GM12875 (cell line): ENCODE measurements at regions not wholly inside any gene's neighbourhood (a gene's known extent, or its start where the extent isn't known, plus 50 kb on each side); places are given as distances from the start of the nearest gene placed in this dataset.

ENCODE experiments used
- H3K4me3 ChIP-seq: one replicate; pipeline ENCODE4 v1.5.1; 2011; ENCODE audit warnings: low read depth, low read length, control low read depth
- TF ChIP-seq, protein P1 (sequence below): IDR thresholded peaks from 2 replicates; pipeline ENCODE4 v1.5.1; 2011; ENCODE audit warnings: low read depth, mild to moderate bottlenecking, control low read depth, inconsistent platforms, low read length, moderate library complexity, borderline replicate concordance; ENCODE audit not compliant: insufficient read depth

DNA sequence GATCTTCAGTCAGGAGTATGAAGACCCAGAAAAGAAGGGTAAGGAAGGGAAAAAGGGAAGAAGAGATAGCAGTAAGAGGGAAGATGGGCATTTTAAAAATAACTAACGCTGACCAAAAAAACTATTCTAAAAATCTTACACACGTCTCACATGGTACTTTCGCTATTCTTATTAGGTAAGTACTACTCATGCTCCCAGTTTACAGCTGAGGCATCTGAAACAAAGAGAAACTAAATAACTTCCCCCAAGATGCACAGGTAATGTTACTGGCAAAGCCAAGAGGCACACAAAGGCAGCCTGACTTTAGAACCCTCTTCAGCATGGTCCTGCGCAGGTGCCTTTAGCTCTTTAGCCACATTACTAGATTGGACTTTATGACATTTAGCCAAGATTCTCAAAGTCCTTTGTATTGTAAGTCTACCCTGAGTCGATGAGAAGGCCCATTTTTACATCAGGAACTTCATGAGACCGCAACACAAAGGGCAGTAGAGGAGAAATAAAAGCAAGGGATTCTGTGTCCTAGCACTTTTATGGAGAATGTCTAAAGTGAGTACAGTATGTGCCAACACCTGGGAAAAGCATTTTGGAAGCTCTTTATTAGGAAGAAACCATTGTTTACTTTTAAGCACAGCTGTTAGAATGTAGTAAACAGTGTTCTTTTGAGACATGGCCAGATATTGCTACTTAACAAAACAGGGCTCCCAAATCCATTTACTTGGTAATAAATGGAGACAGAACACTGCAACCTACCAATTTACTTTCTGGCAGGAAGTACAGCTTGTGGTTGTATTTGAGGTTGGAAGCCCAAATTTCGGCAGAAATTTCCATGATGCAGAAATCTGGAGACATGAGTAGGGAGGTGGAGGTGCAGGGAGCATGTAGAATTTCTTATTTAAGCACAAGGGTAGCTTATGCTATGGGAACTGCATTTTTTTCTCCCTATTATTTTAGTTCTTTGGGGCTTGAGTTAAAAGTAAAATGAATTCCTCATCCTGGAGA lies 250.7 kb downstream of the KCTD12 start:
- TF ChIP-seq, protein P1, sequence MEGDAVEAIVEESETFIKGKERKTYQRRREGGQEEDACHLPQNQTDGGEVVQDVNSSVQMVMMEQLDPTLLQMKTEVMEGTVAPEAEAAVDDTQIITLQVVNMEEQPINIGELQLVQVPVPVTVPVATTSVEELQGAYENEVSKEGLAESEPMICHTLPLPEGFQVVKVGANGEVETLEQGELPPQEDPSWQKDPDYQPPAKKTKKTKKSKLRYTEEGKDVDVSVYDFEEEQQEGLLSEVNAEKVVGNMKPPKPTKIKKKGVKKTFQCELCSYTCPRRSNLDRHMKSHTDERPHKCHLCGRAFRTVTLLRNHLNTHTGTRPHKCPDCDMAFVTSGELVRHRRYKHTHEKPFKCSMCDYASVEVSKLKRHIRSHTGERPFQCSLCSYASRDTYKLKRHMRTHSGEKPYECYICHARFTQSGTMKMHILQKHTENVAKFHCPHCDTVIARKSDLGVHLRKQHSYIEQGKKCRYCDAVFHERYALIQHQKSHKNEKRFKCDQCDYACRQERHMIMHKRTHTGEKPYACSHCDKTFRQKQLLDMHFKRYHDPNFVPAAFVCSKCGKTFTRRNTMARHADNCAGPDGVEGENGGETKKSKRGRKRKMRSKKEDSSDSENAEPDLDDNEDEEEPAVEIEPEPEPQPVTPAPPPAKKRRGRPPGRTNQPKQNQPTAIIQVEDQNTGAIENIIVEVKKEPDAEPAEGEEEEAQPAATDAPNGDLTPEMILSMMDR, result no peak
- no peak overlapping the region for H3K4me3 ChIP-seq

GRCh38 chr13:76634431-76635191 lies 251.6 kb downstream of the KCTD12 start:
- TF ChIP-seq, protein P1, result no peak
- H3K4me3 ChIP-seq, result no peak overlapping the region

GRCh38 chr13:76632401-76633044 lies 253.7 kb downstream of the KCTD12 start:
- H3K4me3 ChIP-seq, result no peak overlapping the region

GRCh38 chr13:76630629-76631230 lies 255.5 kb downstream of the KCTD12 start:
- H3K4me3 ChIP-seq, result no peak overlapping the region
- TF ChIP-seq, protein P1, result no peak

More at GRCh38 chr13:76632401-76633044, 253.7 kb downstream of the KCTD12 start:
- TF ChIP-seq, protein P1, result no peak

- TF ChIP-seq, protein P1, result no peak
- H3K4me3 ChIP-seq, result no peak overlapping the region
Observed at GRCh38 chr13:76622315-76623040, 263.7 kb downstream of the KCTD12 start.

DNA sequence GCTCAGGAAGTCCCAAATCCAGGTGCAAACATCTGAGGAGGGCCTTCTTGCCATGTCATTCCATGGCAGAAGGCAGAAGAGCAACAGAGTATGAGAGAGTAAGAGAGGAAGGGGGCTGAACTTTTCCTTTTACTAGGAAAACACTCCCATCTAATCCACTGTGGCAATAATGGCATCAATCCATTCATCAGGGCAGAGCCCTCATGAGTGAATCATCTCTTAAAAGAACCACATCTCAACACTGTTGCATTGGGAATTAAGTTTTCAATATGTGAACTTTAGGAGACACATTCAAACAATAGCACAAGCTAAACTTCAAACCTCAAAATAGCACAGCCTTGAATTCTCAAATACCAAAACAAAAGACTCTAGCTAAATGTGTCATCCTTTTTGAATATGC lies 264.5 kb downstream of the KCTD12 start:
- TF ChIP-seq, protein P1, result no peak

More for the DNA sequence above, 264.5 kb downstream of the KCTD12 start:
- H3K4me3 ChIP-seq, result no peak overlapping the region
